DND-41 (cell line): ENCODE measurements at regions not wholly inside any gene's neighbourhood (a gene's known extent, or its start where the extent isn't known, plus 50 kb on each side); places are given as distances from the start of the nearest gene placed in this dataset.
"Not testable (repeated sequence)": the region's sequence is repeated elsewhere in the genome, so short reads cannot be mapped to it uniquely, and the experiment has no call there.

Experiments
- ATAC-seq: fragments of 200-7000 bp; cut with Tn5 transposase; 3 replicates; pipeline ENCODE4 v1.9.1; 2021; ENCODE audit warnings: low read depth; ENCODE audit not compliant: insufficient read depth
- DNase-seq: peaks from one replicate; pipeline ENCODE4 v3.0.0-alpha.2; 2020
- H2AFZ ChIP-seq: 2 replicates; pipeline ENCODE4 v1.6.0; 2012; ENCODE audit warnings: low read depth, low read length
- H3K27ac ChIP-seq: 2 replicates; pipeline ENCODE4 v1.5.1; 2012; ENCODE audit warnings: low read length, inconsistent platforms
- H3K27me3 ChIP-seq: fragments of 200-600 bp; sonication (generic); 2 replicates; pipeline ENCODE4 v1.6.0; 2012; ENCODE audit warnings: low read length, mild to moderate bottlenecking, inconsistent platforms; ENCODE audit not compliant: insufficient read depth, poor library complexity
- H3K36me3 ChIP-seq: 2 replicates; pipeline ENCODE4 v1.5.1; 2012; ENCODE audit warnings: low read length, inconsistent platforms; ENCODE audit not compliant: insufficient read depth
- H3K4me1 ChIP-seq: 2 replicates; pipeline ENCODE4 v1.5.1; 2012; ENCODE audit warnings: mild to moderate bottlenecking, low read length; ENCODE audit not compliant: insufficient read depth
- H3K4me2 ChIP-seq: 2 replicates; pipeline ENCODE4 v1.6.0; 2012; ENCODE audit warnings: mild to moderate bottlenecking, moderate library complexity, low read length, inconsistent platforms; ENCODE audit not compliant: insufficient read depth
- H3K4me3 ChIP-seq, 2 experiments: fragments of 200-600 bp in 1 of 2; shearing (Covaris generic) in 1 of 2; 2 replicates each; pipeline ENCODE4 v1.5.1; 2012 to 2016; ENCODE audit warnings: inconsistent platforms in 2 of 2, low read length in 2 of 2, mild to moderate bottlenecking in 2 of 2, low read depth in 1 of 2, moderate library complexity in 1 of 2
- H3K79me2 ChIP-seq: 2 replicates; pipeline ENCODE4 v1.6.0; 2012; ENCODE audit warnings: low read length, inconsistent platforms; ENCODE audit not compliant: insufficient read depth
- H3K9ac ChIP-seq: 2 replicates; pipeline ENCODE4 v1.6.0; 2012; ENCODE audit warnings: low read depth, mild to moderate bottlenecking, inconsistent platforms, low read length, moderate library complexity
- H3K9me3 ChIP-seq: 2 replicates; pipeline ENCODE4 v1.5.1; 2012; ENCODE audit warnings: low read length, moderate library complexity, mild to moderate bottlenecking, inconsistent platforms; ENCODE audit not compliant: insufficient read depth, severe bottlenecking
- H4K20me1 ChIP-seq: 2 replicates; pipeline ENCODE4 v1.6.0; 2012; ENCODE audit warnings: low read length; ENCODE audit not compliant: insufficient read depth
- CTCF ChIP-seq: IDR thresholded peaks from 2 replicates; pipeline ENCODE4 v1.5.1; 2012; ENCODE audit warnings: borderline replicate concordance, low read length, moderate library complexity, mild to moderate bottlenecking; ENCODE audit not compliant: poor library complexity, severe bottlenecking; ENCODE audit errors: extremely low read depth
- EZH2 ChIP-seq: IDR thresholded peaks from 3 replicates; pipeline ENCODE4 v1.6.1; 2012; ENCODE audit warnings: borderline replicate concordance, low read depth, mild to moderate bottlenecking, moderate library complexity, low read length, inconsistent platforms; ENCODE audit not compliant: severe bottlenecking

- H3K27me3 ChIP-seq: peaks cover 4% of the 10 kb centered on the region
- H3K4me3 ChIP-seq: no peak overlapping the region
- H2AFZ ChIP-seq: no peak overlapping the region
- no peaks in the 10 kb centered on the region for H4K20me1 ChIP-seq
- no peak overlapping the region for H3K4me2 ChIP-seq
- H3K4me1 ChIP-seq: no peaks in the 10 kb centered on the region; the same call in 1 of the 2 replicates
- ATAC-seq (no peak), DNase-seq (no peak)
- H3K9me3 ChIP-seq: no peaks in the 10 kb centered on the region
- H3K27ac ChIP-seq: no peak overlapping the region
- no peaks in the 10 kb centered on the region for H3K36me3 ChIP-seq
- no peaks in the 10 kb centered on the region for H3K79me2 ChIP-seq
- no peak overlapping the region for H3K9ac ChIP-seq
- no peak for TF ChIP-seq EZH2
- TF ChIP-seq CTCF: no peak
These were observed 66.8 kb upstream of the KRAS start for GRCh38 chr12:25317553-25317952.

- no peaks in the 10 kb centered on the region for H4K20me1 ChIP-seq
- no peak overlapping the region for H3K27ac ChIP-seq
- TF ChIP-seq CTCF: no peak
- no peak for TF ChIP-seq EZH2
- H3K9me3 ChIP-seq: no peaks in the 10 kb centered on the region
- no peaks in the 10 kb centered on the region for H3K27me3 ChIP-seq
- H2AFZ ChIP-seq: no peak overlapping the region
- H3K4me2 ChIP-seq: no peak overlapping the region
- DNase-seq (no peak), ATAC-seq (no peak)
- no peak overlapping the region for H3K9ac ChIP-seq
- no peak overlapping the region for H3K4me3 ChIP-seq
- no peaks in the 10 kb centered on the region for H3K4me1 ChIP-seq
- no peaks in the 10 kb centered on the region for H3K36me3 ChIP-seq
- H3K79me2 ChIP-seq: no peaks in the 10 kb centered on the region
These were observed 64.7 kb upstream of the KRAS start for GRCh38 chr12:25315388-25315787.

- H3K9me3 ChIP-seq, H3K9ac ChIP-seq, H3K4me3 ChIP-seq, H2AFZ ChIP-seq, H3K79me2 ChIP-seq, ATAC-seq, H4K20me1 ChIP-seq, H3K27ac ChIP-seq, H3K36me3 ChIP-seq, H3K27me3 ChIP-seq, DNase-seq, H3K4me2 ChIP-seq, H3K4me1 ChIP-seq: not testable (repeated sequence)
These were observed 62.7 kb upstream of the KRAS start for GRCh38 chr12:25313266-25313990.

- Histone ChIP-seq H3K4me1 (no peaks in the 10 kb centered on the region), H2AFZ (no peak overlapping the region), H3K79me2 (no peaks in the 10 kb centered on the region), H3K4me2 (no peak overlapping the region), H3K9me3 (no peaks in the 10 kb centered on the region), H3K9ac (no peak overlapping the region), H3K27ac (no peak overlapping the region), H3K36me3 (no peaks in the 10 kb centered on the region), H3K4me3 (no peak overlapping the region), H4K20me1 (no peaks in the 10 kb centered on the region), H3K27me3 (no peaks in the 10 kb centered on the region)
- TF ChIP-seq EZH2: no peak
- TF ChIP-seq CTCF: no peak
- no peak for ATAC-seq
- DNase-seq: no peak
These were observed 60.8 kb upstream of the KRAS start for GRCh38 chr12:25311506-25311905.

DNA sequence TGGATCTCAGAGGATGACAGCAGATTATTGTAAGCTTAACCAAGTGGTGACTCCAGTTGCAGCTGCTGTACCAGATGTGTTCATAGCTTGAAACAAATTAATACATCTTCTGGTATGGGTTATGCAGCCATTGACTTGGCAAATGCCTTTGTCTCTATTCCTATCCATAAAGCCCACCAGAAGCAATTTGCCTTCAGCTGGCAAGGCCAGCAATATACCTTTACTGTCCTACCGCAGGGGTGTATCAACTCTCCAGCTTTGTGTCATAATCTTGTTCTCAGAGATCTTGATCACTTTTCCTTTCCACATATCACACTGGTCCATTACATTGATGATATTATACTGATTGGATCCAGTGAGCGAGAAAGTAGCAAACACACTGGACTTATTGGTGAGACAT lies 59.3 kb upstream of the KRAS start:
- not testable (repeated sequence) for ATAC-seq, H3K36me3 ChIP-seq, H3K4me1 ChIP-seq, H4K20me1 ChIP-seq, H3K4me2 ChIP-seq, H3K4me3 ChIP-seq, H3K79me2 ChIP-seq, H3K27me3 ChIP-seq, DNase-seq, H3K9ac ChIP-seq, H3K9me3 ChIP-seq, H3K27ac ChIP-seq, H2AFZ ChIP-seq
